B cell (primary cell): ENCODE measurements at regions not wholly inside any gene's neighbourhood (a gene's known extent, or its start where the extent isn't known, plus 50 kb on each side); places are given as distances from the start of the nearest gene placed in this dataset.

ENCODE experiments used
- EZH2 ChIP-seq: IDR thresholded peaks from 2 replicates; pipeline ENCODE4 v1.6.1; 2012; ENCODE audit warnings: borderline replicate concordance, low read depth, mild to moderate bottlenecking, moderate library complexity, low read length; ENCODE audit not compliant: insufficient read depth, poor library complexity, severe bottlenecking
- TF ChIP-seq, protein P1 (sequence below): fragments of 200-600 bp; IDR thresholded peaks from one replicate; pipeline ENCODE4 v1.8.0; 2022; ENCODE audit warnings: antibody characterized with exemption, mild to moderate bottlenecking

DNA sequence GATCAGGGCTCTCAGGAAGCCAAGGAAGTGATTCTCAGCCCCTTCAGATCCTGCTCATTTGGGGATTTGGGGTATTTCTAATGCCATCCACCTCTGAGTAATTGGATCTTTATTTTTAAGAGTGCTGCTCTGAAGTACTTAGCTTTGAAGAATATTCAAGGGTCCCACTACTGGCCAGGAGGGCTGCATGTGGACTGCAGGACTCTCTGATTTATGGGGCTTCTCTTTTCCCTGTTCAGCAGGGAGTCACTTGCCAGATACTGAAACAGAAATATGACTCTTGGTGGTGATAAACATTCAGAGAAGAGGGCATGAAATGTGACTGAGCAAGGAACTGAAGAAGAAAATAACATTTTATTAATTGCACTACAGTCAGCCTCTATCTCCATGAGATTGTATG, 138.5 kb downstream of the MTX2 start:
- TF ChIP-seq, protein P1, sequence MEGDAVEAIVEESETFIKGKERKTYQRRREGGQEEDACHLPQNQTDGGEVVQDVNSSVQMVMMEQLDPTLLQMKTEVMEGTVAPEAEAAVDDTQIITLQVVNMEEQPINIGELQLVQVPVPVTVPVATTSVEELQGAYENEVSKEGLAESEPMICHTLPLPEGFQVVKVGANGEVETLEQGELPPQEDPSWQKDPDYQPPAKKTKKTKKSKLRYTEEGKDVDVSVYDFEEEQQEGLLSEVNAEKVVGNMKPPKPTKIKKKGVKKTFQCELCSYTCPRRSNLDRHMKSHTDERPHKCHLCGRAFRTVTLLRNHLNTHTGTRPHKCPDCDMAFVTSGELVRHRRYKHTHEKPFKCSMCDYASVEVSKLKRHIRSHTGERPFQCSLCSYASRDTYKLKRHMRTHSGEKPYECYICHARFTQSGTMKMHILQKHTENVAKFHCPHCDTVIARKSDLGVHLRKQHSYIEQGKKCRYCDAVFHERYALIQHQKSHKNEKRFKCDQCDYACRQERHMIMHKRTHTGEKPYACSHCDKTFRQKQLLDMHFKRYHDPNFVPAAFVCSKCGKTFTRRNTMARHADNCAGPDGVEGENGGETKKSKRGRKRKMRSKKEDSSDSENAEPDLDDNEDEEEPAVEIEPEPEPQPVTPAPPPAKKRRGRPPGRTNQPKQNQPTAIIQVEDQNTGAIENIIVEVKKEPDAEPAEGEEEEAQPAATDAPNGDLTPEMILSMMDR: no peak
- TF ChIP-seq EZH2: no peak
